ENCODE measurements at regions not wholly inside any gene's neighbourhood (a gene's known extent, or its start where the extent isn't known, plus 50 kb on each side); places are given as distances from the start of the nearest gene placed in this dataset.
"Not testable (repeated sequence)": the region's sequence is repeated elsewhere in the genome, so short reads cannot be mapped to it uniquely, and the experiment has no call there.

GRCh38 chr11:105432241-105432995 is 177.5 kb upstream of the GRIA4 start:
- DNase-seq (ENCODE audit: low read depth, low spot score): no peak

GRCh38 chr11:105429096-105429910 is 180.6 kb upstream of the GRIA4 start:
- no peak for DNase-seq (ENCODE audit: low read depth, low spot score)

DNA sequence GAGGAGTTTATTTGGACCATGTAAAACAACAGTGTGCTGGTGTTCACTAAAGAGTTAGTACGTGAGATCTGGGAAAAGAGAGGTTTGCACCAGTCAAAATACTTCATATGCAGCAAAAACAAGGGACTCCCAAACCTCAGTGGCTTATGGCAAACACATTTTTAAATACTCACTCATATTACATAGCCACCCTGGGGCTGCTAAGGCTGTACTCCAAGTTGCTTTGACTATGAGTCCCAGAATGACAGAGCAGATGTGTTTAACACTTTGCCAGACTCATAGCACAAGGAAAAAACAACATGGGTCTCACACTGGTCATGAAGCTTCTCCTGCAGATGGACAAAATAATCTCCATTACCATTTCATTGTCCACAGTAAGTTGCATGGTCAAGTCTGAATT is 202.8 kb upstream of the GRIA4 start:
- DNase-seq (ENCODE audit: low read depth, low spot score): no peak

- DNase-seq (ENCODE audit: low read depth, low spot score): no peak
Measured at GRCh38 chr11:105401269-105401809, 208.5 kb upstream of the GRIA4 start.

DNA sequence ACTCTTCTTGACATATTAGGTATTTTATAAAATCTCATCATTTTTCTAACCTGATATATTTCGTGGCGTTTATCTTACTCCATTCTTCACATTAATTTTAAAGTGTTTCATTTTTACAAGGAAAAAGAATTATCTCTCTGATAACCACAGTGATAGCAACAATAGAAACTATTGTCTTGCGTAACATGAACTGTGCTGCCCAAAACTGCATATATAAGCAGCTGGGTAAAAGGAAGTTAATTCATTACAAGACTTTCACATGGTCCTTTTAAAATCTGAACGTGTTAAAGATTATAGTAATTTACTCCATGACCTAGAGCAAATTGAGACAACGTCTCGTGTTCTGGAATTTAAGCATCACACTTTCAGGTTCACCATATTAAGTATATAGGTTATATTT is 210.4 kb upstream of the GRIA4 start:
- no peak for DNase-seq (ENCODE audit: low read depth, low spot score)

DNA sequence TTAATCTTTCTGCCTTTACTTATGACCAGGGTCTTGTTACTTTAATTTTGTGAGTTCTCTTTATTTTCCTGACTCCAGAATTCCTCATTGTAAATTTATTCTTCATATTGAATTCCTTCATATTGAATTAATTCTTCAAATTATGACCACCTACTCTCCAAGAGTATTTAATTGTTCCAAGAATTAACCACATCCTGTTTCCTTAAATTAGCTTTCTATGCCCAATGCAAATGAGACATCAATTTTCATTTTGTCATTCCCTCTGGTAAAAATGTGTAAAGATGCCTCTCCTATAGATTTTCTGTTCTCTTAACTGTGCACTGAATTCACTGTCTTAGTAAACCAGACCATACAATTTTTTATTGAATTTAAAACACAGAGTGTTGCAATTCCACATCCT is 211.2 kb upstream of the GRIA4 start:
- DNase-seq (ENCODE audit: low read depth, low spot score): no peak

DNA sequence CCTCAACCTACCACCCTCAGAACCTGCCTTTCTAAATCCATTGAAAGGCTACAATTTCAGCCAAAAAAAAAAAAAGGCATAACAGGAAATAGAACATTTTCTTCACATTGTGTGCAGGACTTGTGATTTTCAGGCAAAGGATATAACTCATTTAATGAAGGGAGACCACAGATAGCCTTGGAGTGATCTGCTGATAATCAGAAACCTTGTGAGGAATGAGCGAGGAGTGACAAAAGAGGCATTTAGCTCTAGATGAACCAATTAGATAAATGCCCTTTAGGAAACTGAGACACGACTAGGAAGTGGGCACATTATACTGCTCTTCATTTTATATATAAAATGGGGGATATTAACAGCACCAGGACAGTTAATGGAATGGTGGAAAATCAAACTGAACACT is 216.5 kb upstream of the GRIA4 start:
- no peak for DNase-seq (ENCODE audit: low read depth, low spot score)

GRCh38 chr11:105392556-105392955 is 217.3 kb upstream of the GRIA4 start:
- DNase-seq (ENCODE audit: low read depth, low spot score): no peak

GRCh38 chr11:105389952-105390351 is 219.9 kb upstream of the GRIA4 start:
- no peak for DNase-seq (ENCODE audit: low read depth, low spot score)

GRCh38 chr11:105388006-105388405 is 221.9 kb upstream of the GRIA4 start:
- DNase-seq (ENCODE audit: low read depth, low spot score): no peak

- no peak for DNase-seq (ENCODE audit: low read depth, low spot score)
Measured at GRCh38 chr11:105381941-105382340, 227.9 kb upstream of the GRIA4 start.

DNA sequence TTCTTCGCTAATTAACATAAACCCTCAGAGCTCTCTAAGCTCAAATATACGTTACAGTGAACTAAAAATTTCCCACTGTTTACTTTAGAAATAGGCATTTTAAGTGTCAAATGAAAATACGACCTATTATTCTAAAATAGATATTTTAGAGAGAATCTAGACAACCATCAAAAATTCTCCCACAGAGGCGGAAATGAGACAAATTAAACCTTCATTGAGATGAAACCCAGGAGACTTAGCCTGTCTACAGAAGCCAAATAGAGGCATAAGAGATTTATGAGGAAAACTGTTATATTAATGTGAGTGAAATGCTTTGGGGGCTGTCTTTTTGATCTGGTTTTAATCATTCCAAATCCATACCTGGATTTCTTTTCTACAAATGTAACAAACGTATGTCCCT is 232.0 kb upstream of the GRIA4 start:
- DNase-seq (ENCODE audit: low read depth, low spot score): no peak

DNA sequence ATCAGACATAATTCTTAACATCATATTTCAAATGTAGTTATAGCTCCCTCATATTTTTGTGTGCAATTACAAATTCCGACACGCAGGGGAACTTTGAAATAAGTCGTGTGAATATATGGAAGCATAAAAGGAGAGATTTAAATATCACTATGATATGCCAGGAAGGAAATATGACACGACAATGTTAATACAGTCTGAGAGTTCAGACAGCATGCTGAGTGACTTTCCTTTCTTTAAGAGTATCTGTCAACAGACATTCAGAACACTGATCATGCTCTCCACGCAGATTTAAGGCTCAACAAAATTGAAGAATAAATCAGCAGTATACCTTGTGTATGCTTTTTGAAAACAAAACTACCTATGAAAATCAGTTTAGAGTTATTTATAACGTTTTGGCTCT is 232.6 kb upstream of the CARD18 start:
- peak; percentile 15 for DNase-seq (ENCODE audit: low read depth, low spot score)

DNA sequence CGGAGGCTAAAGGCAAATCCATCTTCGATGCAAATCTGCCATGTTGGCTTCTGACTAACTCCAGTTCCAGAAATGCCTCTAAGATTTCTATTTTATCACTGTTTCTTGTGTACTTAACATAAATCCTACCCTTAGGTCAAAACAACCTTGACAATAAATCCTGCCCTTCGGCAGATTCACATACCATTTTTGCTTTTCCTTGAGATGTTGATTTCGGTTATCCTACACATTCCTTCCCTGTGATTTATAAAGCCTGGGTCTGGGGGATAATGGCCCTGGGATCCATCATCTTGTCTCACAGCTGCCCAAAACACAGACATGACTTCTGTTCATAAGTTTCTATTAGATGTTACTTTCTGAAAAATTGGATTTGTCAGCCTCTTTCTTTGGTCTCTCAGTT is 231.7 kb upstream of the CARD18 start:
- DNase-seq (ENCODE audit: low read depth, low spot score): no peak

DNA sequence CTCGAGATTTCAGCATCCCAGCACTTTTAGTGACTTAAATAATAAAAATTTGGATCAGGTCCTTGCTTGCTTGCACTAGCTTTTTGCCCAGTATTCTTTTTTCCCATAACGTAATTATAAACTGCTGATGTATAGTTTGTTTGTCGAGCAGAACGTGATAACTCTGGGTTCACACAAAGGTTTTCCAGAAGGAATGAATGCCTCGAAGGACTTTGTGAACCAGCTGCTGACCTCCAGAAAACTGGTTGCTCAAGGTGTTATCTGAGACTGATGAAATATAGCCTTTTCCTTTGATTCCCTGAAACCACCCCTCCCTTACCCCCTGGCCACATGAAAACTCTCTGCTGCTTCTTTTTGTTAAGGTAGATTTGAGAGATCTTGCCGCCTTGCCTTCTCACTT is 229.1 kb upstream of the CARD18 start:
- DNase-seq (ENCODE audit: low read depth, low spot score): no peak

DNA sequence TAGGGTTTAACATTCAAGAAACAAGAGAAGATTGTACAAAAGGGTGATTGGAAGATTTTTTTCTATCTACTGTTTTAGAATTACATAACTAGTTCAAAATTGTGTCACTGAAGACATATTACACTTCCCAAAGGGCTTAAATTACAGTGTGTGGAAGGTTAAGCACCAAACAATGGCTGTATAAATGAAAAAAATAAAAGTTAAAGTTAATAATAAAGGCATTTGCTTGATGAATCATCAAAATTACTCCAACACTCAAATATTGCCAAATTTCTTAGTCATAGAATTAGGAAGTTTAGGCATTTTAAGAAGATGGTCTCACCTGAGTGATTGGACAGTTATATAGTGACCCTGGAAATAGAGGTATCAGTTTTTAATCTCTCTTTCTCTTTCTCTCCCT is 227.6 kb upstream of the CARD18 start:
- DNase-seq (ENCODE audit: low read depth, low spot score): no peak

DNA sequence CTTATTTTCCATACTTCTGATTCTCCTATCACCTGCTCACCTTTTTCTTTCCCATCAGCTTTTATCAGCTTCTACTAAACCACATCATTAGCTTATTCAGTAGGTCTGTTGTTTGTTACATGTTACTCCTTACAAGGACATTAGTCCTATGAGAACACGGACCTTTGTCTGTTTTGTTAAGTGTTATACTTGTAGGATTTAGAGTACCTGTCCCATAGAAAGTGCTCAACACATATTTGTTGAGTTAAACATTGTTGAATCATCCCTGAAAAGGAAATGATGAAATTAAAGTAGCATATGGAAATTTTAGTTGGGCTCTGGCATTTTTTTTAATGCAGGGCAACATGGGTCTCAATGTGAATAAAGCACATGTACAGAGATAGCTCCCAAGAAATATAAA is 222.1 kb upstream of the CARD18 start:
- no peak for DNase-seq (ENCODE audit: low read depth, low spot score)

- DNase-seq (ENCODE audit: low read depth, low spot score): no peak
Measured at GRCh38 chr11:105357764-105358163, 218.2 kb upstream of the CARD18 start.

DNA sequence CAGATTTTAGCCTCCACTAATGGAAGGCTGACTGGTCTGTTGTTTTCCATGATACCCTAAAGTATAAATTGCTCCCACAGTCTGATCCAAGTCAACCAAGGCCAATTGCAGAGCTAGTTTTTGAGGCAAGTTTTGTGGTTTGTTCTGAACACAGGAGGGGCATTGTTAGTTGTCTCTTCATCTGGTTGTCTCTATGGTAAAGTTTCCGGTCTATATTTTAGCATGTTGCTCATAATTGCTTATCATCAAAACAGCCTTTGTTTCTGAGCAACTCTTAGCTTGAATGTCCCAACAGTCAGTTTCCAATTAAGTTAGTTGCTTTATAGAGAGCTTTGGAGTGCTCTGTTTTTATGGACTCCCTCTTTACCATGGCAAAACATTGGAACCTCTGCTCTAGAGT is 217.6 kb upstream of the CARD18 start:
- DNase-seq (ENCODE audit: low read depth, low spot score): no peak

- not testable (repeated sequence) for DNase-seq (ENCODE audit: low read depth, low spot score)
Measured at GRCh38 chr11:105349867-105350266, 210.3 kb upstream of the CARD18 start.

DNA sequence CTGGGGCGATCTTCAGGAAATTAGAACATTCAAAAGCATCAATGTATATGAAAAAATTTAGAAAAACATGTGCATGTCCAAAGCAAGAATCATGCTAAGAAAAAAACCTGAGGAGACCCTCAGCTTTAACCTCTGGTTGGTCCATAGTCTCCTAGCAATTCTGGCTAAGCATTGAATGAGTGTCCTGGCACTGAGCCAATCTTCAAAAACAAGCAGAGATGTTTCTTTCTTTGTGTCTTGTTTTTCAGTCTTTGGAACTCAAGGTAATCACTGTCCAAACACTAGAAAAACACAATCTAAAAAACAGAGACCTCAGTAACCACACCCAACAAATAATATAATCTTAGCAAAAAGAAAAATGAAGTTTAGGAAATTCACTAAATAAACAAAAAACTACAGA is 205.4 kb upstream of the CARD18 start:
- no peak for DNase-seq (ENCODE audit: low read depth, low spot score)

GRCh38 chr11:105334025-105334714 is 194.6 kb upstream of the CARD18 start:
- DNase-seq (ENCODE audit: low read depth, low spot score): no peak

All from smooth muscle cell of the brain vasculature (primary cell).